Ammon's horn (tissue), 1 donor: ENCODE measurements at regions not wholly inside any gene's neighbourhood (a gene's known extent, or its start where the extent isn't known, plus 50 kb on each side); places are given as distances from the start of the nearest gene placed in this dataset.

Experiments used
- DNase-seq: peaks from one replicate; pipeline ENCODE4 v3.0.0-alpha.2; 2016; ENCODE audit warnings: low spot score

GRCh38 chr10:78516756-78517155, 483.1 kb downstream of the RPS24 start:
- DNase-seq = no peak

- no peak for DNase-seq
Measured at GRCh38 chr10:78518224-78518623, 484.6 kb downstream of the RPS24 start.

GRCh38 chr10:78520737-78521430, 487.2 kb downstream of the RPS24 start:
- DNase-seq = no peak

- no peak for DNase-seq
Measured at GRCh38 chr10:78523453-78523852, 489.8 kb downstream of the RPS24 start.

- no peak for DNase-seq
Measured at GRCh38 chr10:78524342-78524741, 490.7 kb downstream of the RPS24 start.

GRCh38 chr10:78524941-78525340, 491.3 kb downstream of the RPS24 start:
- DNase-seq = no peak

- no peak for DNase-seq
Measured at GRCh38 chr10:78526347-78526746, 492.7 kb downstream of the RPS24 start.

- no peak for DNase-seq
Measured at GRCh38 chr10:78527296-78527695, 493.6 kb downstream of the RPS24 start.

GRCh38 chr10:78528749-78529204, 495.1 kb downstream of the RPS24 start:
- no peak for DNase-seq

GRCh38 chr10:78529262-78529661, 495.6 kb downstream of the RPS24 start:
- DNase-seq = no peak

GRCh38 chr10:78531088-78531487, 497.4 kb downstream of the RPS24 start:
- DNase-seq = no peak

- DNase-seq = no peak
Measured at GRCh38 chr10:78532480-78533042, 498.9 kb downstream of the RPS24 start.

- no peak for DNase-seq
Measured at GRCh38 chr10:78533098-78533497, 499.4 kb downstream of the RPS24 start.

- no peak for DNase-seq
Measured at GRCh38 chr10:78533776-78534175, 500.1 kb downstream of the RPS24 start.

- no peak for DNase-seq
Measured at GRCh38 chr10:78535716-78536218, 502.1 kb downstream of the RPS24 start.

- no peak for DNase-seq
Measured at GRCh38 chr10:78537018-78537417, 503.4 kb downstream of the RPS24 start.

- no peak for DNase-seq
Measured at GRCh38 chr10:78539247-78539766, 505.6 kb downstream of the RPS24 start.

GRCh38 chr10:78540355-78541076, 506.9 kb downstream of the RPS24 start:
- DNase-seq = no peak

GRCh38 chr10:78541481-78542140, 507.9 kb downstream of the RPS24 start:
- DNase-seq = no peak

- DNase-seq = no peak
Measured at GRCh38 chr10:78542141-78542489, 508.5 kb downstream of the RPS24 start.

- DNase-seq = no peak
Measured at GRCh38 chr10:78542521-78542920, 508.9 kb downstream of the RPS24 start.

GRCh38 chr10:78543031-78543748, 509.5 kb downstream of the RPS24 start:
- no peak for DNase-seq
